ENCODE measurements at regions not wholly inside any gene's neighbourhood (a gene's known extent, or its start where the extent isn't known, plus 50 kb on each side); places are given as distances from the start of the nearest gene placed in this dataset.

- no peak for TF ChIP-seq ZNF839 (CRISPR knock-in tag; IDR thresholded peaks at IDR 0.05; ENCODE audit: borderline replicate concordance)
- no peak for TF ChIP-seq ZBTB43 (CRISPR knock-in tag; conservative IDR thresholded peaks at IDR 0.05)
Measured at GRCh38 chr5:163832155-163832554, 326.7 kb downstream of the MAT2B start.
